CD1c-positive myeloid dendritic cell (primary cell): ENCODE measurements at regions not wholly inside any gene's neighbourhood (a gene's known extent, or its start where the extent isn't known, plus 50 kb on each side); places are given as distances from the start of the nearest gene placed in this dataset.
"Not testable (repeated sequence)": the region's sequence is repeated elsewhere in the genome, so short reads cannot be mapped to it uniquely, and the experiment has no call there.

Experiments
- DNase-seq: peaks from one replicate; pipeline ENCODE4 v3.0.0-alpha.2; 2016; ENCODE audit errors: extremely low spot score

- no peak for DNase-seq
Measured at GRCh38 chr2:8119782-8120505, 561.9 kb upstream of the ID2 start.

GRCh38 chr2:8120506-8120860, 561.4 kb upstream of the ID2 start:
- no peak for DNase-seq

- no peak for DNase-seq
Measured at GRCh38 chr2:8121022-8121825, 560.6 kb upstream of the ID2 start.

- DNase-seq: no peak
Measured at GRCh38 chr2:8121826-8122513, 559.9 kb upstream of the ID2 start.

- no peak for DNase-seq
Measured at GRCh38 chr2:8122520-8122919, 559.3 kb upstream of the ID2 start.

GRCh38 chr2:8123464-8123863, 558.4 kb upstream of the ID2 start:
- no peak for DNase-seq

- peak; percentile 32 for DNase-seq
Measured at GRCh38 chr2:8125741-8126711, 555.8 kb upstream of the ID2 start.

GRCh38 chr2:8126783-8127182, 555.1 kb upstream of the ID2 start:
- no peak for DNase-seq

- DNase-seq: not testable (repeated sequence)
Measured at GRCh38 chr2:8131423-8131822, 550.4 kb upstream of the ID2 start.

- DNase-seq: no peak
Measured at GRCh38 chr2:8132351-8132831, 549.5 kb upstream of the ID2 start.

GRCh38 chr2:8132879-8133278, 549.0 kb upstream of the ID2 start:
- DNase-seq: no peak

GRCh38 chr2:8133363-8133762, 548.5 kb upstream of the ID2 start:
- DNase-seq: no peak

- no peak for DNase-seq
Measured at GRCh38 chr2:8133913-8134472, 547.9 kb upstream of the ID2 start.

GRCh38 chr2:8134473-8134932, 547.4 kb upstream of the ID2 start:
- DNase-seq: no peak

GRCh38 chr2:8134985-8135682, 546.7 kb upstream of the ID2 start:
- DNase-seq: peak; percentile 31

GRCh38 chr2:8137801-8138200, 544.1 kb upstream of the ID2 start:
- DNase-seq: peak; percentile 30

- DNase-seq: no peak
Measured at GRCh38 chr2:8138525-8138922, 543.3 kb upstream of the ID2 start.

- DNase-seq: peak; percentile 38
Measured at GRCh38 chr2:8138923-8139667, 542.8 kb upstream of the ID2 start.

GRCh38 chr2:8139668-8140200, 542.1 kb upstream of the ID2 start:
- no peak for DNase-seq
